NCI-H2081 treated with DMSO at 0.1 percent for 48 hours (cell line): ENCODE measurements at regions not wholly inside any gene's neighbourhood (a gene's known extent, or its start where the extent isn't known, plus 50 kb on each side); places are given as distances from the start of the nearest gene placed in this dataset.

ENCODE experiments used
- DNase-seq: peaks from one replicate; lab custom pipeline; 2025; lab: John Stamatoyannopoulos, UW

DNA sequence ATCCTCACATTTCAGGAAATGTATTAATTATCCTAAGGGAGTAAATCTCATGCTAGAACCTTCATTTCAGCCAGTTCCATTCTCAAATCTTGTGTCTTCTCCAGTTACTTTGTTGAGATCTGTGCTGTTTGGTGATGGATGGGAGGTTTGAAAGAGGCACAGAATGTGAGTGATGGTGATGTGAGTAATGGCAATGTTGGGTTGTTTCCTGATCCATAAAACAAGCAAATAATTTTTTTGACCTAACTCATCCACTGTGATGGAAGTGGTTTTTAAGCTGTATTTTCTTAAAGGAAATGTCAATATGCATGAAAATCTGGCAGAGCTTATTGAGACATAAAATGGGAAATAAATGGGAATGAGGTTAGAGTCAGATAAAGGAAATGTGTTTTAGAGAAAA, 214.7 kb downstream of the CHRM3 start:
- no peak for DNase-seq

DNA sequence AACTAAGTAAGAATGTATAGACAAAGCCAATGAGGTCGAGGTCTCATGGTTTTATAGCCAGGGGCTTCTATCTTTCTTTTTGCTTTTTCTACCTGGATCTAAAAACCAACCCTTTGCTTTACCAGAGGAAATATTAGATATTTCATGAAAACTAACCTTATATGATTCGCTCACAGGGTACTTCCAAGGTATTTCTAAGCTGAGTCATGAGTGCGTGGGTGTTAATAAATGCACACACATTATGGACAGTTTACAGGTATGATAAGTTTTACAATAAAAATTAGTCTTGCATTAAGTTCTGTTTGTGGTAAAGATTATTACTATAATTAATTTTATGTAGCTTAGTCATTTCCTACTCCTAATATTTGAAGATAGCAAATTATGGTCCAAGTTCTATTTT, 217.2 kb downstream of the CHRM3 start:
- no peak for DNase-seq

DNA sequence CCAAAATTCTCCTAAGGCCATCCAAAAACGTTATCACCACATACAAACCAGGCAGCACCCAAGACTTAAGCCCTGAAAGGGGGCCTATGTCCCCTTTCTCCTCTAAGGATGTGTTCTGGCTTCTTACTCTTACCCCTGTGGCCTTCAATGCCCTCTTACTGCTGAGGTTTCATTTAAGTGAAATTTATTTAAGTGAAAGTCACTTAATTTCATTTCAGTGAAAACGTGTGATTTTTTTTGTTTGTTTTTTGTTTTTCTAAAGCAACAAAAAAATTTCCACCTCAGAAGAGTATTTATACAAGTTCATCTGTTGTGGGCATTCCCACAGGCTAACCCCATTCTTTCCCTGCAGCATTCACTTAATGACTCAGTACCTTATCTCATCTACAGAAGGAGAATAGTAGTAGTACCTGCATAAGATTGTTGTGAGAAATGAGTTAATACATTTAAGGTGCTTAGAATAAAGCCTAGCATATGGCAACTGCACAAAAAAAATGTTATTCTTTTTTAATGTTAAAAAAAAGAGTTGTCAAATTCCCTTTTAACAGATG, 220.6 kb downstream of the CHRM3 start:
- no peak for DNase-seq

GRCh38 chr1:239608469-239608868, 222.1 kb downstream of the CHRM3 start:
- DNase-seq = no peak

- no peak for DNase-seq
Observed at GRCh38 chr1:239612379-239612778, 226.0 kb downstream of the CHRM3 start.

DNA sequence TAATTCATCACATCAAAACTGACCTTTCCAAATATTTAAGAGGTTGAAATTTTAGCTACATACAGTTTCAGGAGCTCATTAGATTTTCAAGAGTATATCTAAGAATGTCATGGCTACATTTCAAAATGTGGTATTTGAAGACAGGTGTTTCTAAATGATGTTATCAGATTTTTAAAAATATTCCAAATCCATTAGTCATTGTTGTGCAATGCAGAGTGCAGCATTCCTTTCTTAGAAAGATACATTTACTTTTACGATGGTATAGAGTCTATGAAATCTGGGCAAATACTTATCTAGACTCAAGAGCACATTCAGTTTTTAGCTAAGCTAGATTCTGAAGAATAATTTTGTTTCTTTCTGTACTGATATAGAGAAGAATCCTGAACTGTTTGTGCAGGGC, 230.3 kb downstream of the CHRM3 start:
- DNase-seq = no peak

GRCh38 chr1:239617259-239617658, 230.9 kb downstream of the CHRM3 start:
- DNase-seq = no peak

DNA sequence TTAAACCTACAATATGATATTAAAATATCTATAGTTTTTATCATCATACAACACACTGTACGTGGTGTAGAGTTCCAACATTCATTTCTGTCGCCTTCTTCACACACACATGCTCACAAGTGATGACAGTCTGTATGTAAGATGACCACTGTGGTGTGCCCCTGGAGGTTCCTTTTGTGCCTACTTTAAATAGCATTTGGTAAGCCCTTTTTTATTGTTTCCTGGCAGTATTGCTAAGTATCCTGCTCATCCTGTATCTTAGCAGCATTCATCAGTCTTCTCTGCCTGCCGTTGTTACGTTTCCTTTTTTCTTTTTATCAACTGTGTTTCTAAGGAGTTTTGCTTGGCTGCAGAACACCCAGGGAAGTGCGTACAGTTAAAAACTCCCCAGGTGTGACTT, 231.4 kb downstream of the CHRM3 start:
- no peak for DNase-seq

DNA sequence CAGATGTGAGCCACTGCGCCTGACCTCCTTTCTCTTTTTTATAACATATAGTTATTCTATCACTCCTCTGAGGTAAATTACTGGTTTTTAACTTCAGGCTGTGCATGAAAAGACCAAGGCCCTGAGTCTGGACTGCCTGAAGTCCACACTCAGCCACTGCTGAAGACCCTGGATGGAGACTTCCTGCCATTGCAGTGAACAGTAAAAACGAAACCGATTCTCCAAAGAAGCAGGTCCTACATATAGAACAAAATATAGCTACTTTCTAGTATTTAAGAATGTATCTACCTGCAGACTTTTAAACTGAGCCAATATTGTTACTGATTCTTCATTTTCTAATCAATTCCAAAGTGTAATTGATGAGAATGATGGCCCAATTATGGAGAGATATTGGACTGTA, 232.8 kb downstream of the CHRM3 start:
- no peak for DNase-seq

GRCh38 chr1:239630767-239631166, 244.4 kb downstream of the CHRM3 start:
- no peak for DNase-seq

- DNase-seq = no peak
Observed at GRCh38 chr1:239633432-239633831, 247.1 kb downstream of the CHRM3 start.

GRCh38 chr1:239635276-239635675, 248.9 kb downstream of the CHRM3 start:
- no peak for DNase-seq

- DNase-seq = no peak
Observed at GRCh38 chr1:239636347-239636746, 250.0 kb downstream of the CHRM3 start.

GRCh38 chr1:239644604-239645003, 258.2 kb downstream of the CHRM3 start:
- DNase-seq = no peak

DNA sequence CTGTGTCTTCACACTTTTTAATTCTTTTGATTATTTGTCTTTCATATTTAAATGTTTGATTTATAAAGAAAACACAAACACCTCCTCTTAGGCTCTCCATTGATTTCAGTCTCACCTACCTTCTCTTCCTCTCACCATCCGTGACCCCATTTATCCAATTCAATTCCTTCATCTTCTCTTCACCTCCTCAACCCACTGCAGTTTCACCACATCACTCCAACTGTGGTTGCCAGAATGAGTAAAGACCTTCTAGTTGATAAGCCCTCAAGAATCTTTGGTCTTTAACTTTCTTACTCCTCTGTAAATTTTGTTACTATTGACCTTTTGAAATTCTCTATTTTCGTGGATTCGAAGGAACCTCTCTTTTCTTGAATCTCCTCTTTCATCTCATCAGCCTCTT, 260.7 kb downstream of the CHRM3 start:
- DNase-seq = no peak

DNA sequence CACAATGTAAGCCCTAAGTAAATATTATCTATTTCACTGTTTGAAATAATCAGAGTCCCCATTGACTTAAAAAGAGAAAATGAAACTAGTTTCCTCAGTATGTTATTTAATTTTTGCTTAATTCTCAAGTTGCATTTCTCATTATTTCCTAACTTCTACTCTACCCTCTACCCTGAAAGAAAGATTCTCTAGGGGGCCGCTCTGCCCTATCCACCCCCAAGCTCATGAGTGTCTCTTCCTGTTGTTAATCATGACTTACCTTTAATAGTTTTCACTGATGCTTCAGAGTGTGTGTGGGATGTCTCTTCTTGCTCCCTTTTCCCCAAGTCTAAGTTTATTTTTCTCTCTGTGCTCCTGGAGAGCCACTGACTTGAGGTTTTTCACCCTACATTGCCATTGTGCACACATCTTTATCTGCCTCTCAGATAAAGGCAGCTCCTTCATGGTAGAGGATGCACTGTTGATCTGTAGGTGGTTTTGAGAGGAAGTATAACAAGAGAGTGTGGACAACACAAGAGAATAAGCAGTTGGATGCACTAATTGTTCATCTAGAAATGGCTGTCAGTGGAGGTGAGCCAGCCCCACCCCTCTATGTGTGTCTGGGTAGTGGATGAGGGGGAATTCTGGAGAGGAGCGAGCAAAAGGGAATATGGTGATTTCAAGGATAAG, 261.7 kb downstream of the CHRM3 start:
- no peak for DNase-seq

GRCh38 chr1:239655023-239655422, 268.7 kb downstream of the CHRM3 start:
- DNase-seq = no peak

- no peak for DNase-seq
Observed at GRCh38 chr1:239657291-239657690, 270.9 kb downstream of the CHRM3 start.

GRCh38 chr1:239662950-239663349, 276.6 kb downstream of the CHRM3 start:
- no peak for DNase-seq

- no peak for DNase-seq
Observed at GRCh38 chr1:239672256-239672655, 285.9 kb downstream of the CHRM3 start.

GRCh38 chr1:239675735-239676134, 289.4 kb downstream of the CHRM3 start:
- DNase-seq = no peak

GRCh38 chr1:239676522-239677273, 290.3 kb downstream of the CHRM3 start:
- DNase-seq = no peak

DNA sequence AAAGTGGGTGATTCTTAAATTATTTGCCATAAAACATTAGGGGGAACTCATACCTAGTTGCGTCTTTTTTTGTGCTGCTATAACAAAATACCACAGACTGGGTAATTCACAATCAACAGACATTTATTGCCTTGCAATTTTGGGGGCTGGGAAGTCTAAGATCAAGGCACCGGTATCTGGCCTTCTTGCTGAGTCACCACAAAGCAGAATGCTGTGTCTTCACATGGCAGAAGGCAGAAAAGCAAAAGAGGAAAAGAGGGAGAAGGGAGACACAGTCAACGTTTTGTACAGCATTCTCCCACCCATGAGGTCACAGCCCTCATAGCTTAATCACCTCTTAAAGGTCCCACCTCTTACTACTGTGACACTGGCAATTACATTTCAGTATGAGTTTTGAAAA, 291.0 kb downstream of the CHRM3 start:
- no peak for DNase-seq

GRCh38 chr1:239678181-239678580, 291.8 kb downstream of the CHRM3 start:
- DNase-seq = no peak
